SKM-1 (cell line): ENCODE measurements at regions not wholly inside any gene's neighbourhood (a gene's known extent, or its start where the extent isn't known, plus 50 kb on each side); places are given as distances from the start of the nearest gene placed in this dataset.

Experiments
- DNase-seq: peaks from one replicate; lab custom pipeline; 2025; ENCODE audit not compliant: unreplicated experiment; lab: John Stamatoyannopoulos, UW

GRCh38 chr6:87995461-87995860, 52.2 kb upstream of the SPACA1 start:
- DNase-seq, result no peak

- DNase-seq, result no peak
Measured at GRCh38 chr6:87993356-87993755, 54.3 kb upstream of the SPACA1 start.

GRCh38 chr6:87990871-87991270, 56.8 kb upstream of the SPACA1 start:
- DNase-seq, result no peak

- no peak for DNase-seq
Measured at GRCh38 chr6:87982134-87982533, 65.5 kb upstream of the SPACA1 start.

GRCh38 chr6:87979737-87980136, 67.9 kb upstream of the SPACA1 start:
- DNase-seq, result no peak

- no peak for DNase-seq
Measured at GRCh38 chr6:87976616-87977015, 71.0 kb upstream of the SPACA1 start.

- DNase-seq, result no peak
Measured at GRCh38 chr6:87975561-87975960, 72.1 kb upstream of the SPACA1 start.

- no peak for DNase-seq
Measured at GRCh38 chr6:87972279-87972678, 75.4 kb upstream of the SPACA1 start.

GRCh38 chr6:87971605-87972262, 75.9 kb upstream of the SPACA1 start:
- no peak for DNase-seq

GRCh38 chr6:87968435-87969278, 79.0 kb upstream of the SPACA1 start:
- DNase-seq, result no peak

GRCh38 chr6:87965806-87966205, 81.8 kb upstream of the SPACA1 start:
- DNase-seq, result no peak

GRCh38 chr6:87959083-87959482, 88.6 kb upstream of the SPACA1 start:
- DNase-seq, result no peak

GRCh38 chr6:87951751-87952150, 95.9 kb upstream of the SPACA1 start:
- no peak for DNase-seq

- DNase-seq, result no peak
Measured at GRCh38 chr6:87950614-87951013, 97.0 kb upstream of the SPACA1 start.

GRCh38 chr6:87949194-87949593, 98.4 kb upstream of the SPACA1 start:
- DNase-seq, result no peak

GRCh38 chr6:87946669-87947068, 101.0 kb upstream of the SPACA1 start:
- no peak for DNase-seq

GRCh38 chr6:87945966-87946365, 101.7 kb upstream of the SPACA1 start:
- DNase-seq, result no peak

- no peak for DNase-seq
Measured at GRCh38 chr6:87945181-87945580, 102.5 kb upstream of the SPACA1 start.

- no peak for DNase-seq
Measured at GRCh38 chr6:87944541-87944954, 103.1 kb upstream of the SPACA1 start.

GRCh38 chr6:87943191-87943590, 104.5 kb upstream of the SPACA1 start:
- no peak for DNase-seq

- DNase-seq, result no peak
Measured at GRCh38 chr6:87941556-87942358, 105.9 kb upstream of the SPACA1 start.

GRCh38 chr6:87939776-87940175, 107.9 kb upstream of the SPACA1 start:
- DNase-seq, result no peak
